Transverse colon (tissue), 4 donors: ENCODE measurements at regions not wholly inside any gene's neighbourhood (a gene's known extent, or its start where the extent isn't known, plus 50 kb on each side); places are given as distances from the start of the nearest gene placed in this dataset.

Experiments used
- DNase-seq: peaks from one replicate; pipeline ENCODE4 v3.0.0-alpha.2; 2019
- H3K27ac ChIP-seq, 4 donors: fragments of 200-600 bp; sonication (generic); 2 replicates each; pipeline ENCODE4 v1.5.1; 2016 to 2018; ENCODE audit warnings: inconsistent platforms in 4 of 4
- H3K27me3 ChIP-seq: fragments of 200-600 bp; sonication (generic); 2 replicates; pipeline ENCODE4 v1.5.1; 2017; ENCODE audit warnings: inconsistent platforms
- H3K36me3 ChIP-seq, 4 donors: fragments of 200-600 bp; sonication (generic); 2 replicates each; pipeline ENCODE4 v1.5.1; 2017 to 2019; ENCODE audit warnings: inconsistent platforms in 4 of 4
- H3K4me1 ChIP-seq, 4 donors: fragments of 200-600 bp; sonication (generic); 2 replicates each; pipeline ENCODE4 v1.5.1; 2017 to 2020; ENCODE audit warnings: inconsistent platforms in 4 of 4
- H3K4me3 ChIP-seq, 4 donors: fragments of 200-600 bp; sonication (generic); 1 replicate in 1 of 4; 2 replicates in 3 of 4; pipeline versions ENCODE4 v1.5.1 to v1.6.1; 2017 to 2019; ENCODE audit warnings: inconsistent platforms in 4 of 4
- H3K9me3 ChIP-seq, 2 donors: fragments of 200-600 bp; sonication (generic); 2 replicates each; pipeline ENCODE4 v1.5.1; 2017 to 2019; ENCODE audit warnings: inconsistent platforms in 2 of 2
- EP300 ChIP-seq: sonication (generic); formaldehyde crosslinking; IDR thresholded peaks from one replicate; pipeline ENCODE4 v1.6.1; 2017; ENCODE audit warnings: antibody characterized with exemption, low read depth
- POLR2A ChIP-seq: fragments of 450-650 bp; IDR thresholded peaks from one replicate; pipeline ENCODE4 v1.6.1; 2016; ENCODE audit warnings: antibody characterized with exemption, mild to moderate bottlenecking, moderate library complexity
- POLR2AphosphoS5 ChIP-seq, 3 donors: sonication (generic); formaldehyde crosslinking; IDR thresholded peaks; one replicate each; pipeline ENCODE4 v1.6.1; 2016; ENCODE audit warnings: antibody characterized with exemption in 3 of 3
- WGBS, 2 donors: methylation state at CpG; one replicate each; pipeline ENCODE4 v1.1.5; 2018; ENCODE audit warnings: low coverage in 1 of 2; 5-methylcytosine and 5-hydroxymethylcytosine counted together
- in situ Hi-C, 4 donors: fragments of 200-750 bp; cut with MboI; loops; one replicate each; pipeline versions ENCODE4 v1.15.0 to v1.15.1; 2017; ENCODE audit warnings: low sequenced_read_pairs in 3 of 4, low pct_ligation_motif_present in 1 of 4, low pct_unique_long_range_greater_than_20kb in 1 of 4
- intact Hi-C: fragments of 100-400 bp; cut with DNase I; formaldehyde crosslinking; loops from one replicate; pipeline ENCODE4 v1.15.1; 2023; ENCODE audit warnings: low total_unique reads
- TF ChIP-seq, protein P1 (sequence below), 5 experiments: fragments of 200-600 bp in 3 of 5; fragments of 450-650 bp in 2 of 5; sonication (generic) in 3 of 5; IDR thresholded peaks; 1 replicate in 2 of 5; 2 replicates in 3 of 5; pipeline ENCODE4 v1.5.1; 2016 to 2017; ENCODE audit warnings: antibody characterized with exemption in 5 of 5, inconsistent platforms in 3 of 5, mild to moderate bottlenecking in 2 of 5, moderate library complexity in 1 of 5

DNA sequence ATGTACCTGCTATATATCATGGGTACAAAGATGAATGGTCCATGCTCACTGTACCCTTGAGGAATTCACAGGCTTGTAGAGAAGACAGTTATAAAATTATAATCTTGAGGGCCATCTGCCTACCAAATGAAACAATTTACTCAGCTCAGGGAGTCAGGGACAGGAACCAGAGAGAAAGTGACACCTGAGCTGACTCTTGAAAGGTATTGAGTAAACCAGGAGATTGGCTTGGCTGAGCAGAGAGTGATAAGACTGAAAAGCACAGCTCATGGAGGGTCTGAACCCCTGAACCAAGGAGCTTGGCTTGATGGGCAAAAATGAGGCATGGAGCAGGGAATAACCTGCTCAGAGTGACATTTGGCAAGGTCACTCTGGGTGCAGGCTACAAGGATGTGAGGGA is 147.3 kb downstream of the FAM114A2 start:
- in situ Hi-C loops = no loop called here
- intact Hi-C loops = no loop called here
- no peak overlapping the region for H3K4me3 ChIP-seq
- no peak overlapping the region for H3K27ac ChIP-seq
- DNase-seq = no peak
- TF ChIP-seq EP300 (no peak), POLR2AphosphoS5 (IDR thresholded peaks at IDR 0.05) (no peak), POLR2A (no peak)
- TF ChIP-seq, protein P1, sequence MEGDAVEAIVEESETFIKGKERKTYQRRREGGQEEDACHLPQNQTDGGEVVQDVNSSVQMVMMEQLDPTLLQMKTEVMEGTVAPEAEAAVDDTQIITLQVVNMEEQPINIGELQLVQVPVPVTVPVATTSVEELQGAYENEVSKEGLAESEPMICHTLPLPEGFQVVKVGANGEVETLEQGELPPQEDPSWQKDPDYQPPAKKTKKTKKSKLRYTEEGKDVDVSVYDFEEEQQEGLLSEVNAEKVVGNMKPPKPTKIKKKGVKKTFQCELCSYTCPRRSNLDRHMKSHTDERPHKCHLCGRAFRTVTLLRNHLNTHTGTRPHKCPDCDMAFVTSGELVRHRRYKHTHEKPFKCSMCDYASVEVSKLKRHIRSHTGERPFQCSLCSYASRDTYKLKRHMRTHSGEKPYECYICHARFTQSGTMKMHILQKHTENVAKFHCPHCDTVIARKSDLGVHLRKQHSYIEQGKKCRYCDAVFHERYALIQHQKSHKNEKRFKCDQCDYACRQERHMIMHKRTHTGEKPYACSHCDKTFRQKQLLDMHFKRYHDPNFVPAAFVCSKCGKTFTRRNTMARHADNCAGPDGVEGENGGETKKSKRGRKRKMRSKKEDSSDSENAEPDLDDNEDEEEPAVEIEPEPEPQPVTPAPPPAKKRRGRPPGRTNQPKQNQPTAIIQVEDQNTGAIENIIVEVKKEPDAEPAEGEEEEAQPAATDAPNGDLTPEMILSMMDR (IDR thresholded peaks at IDR 0.05) = no peak
- H3K27me3 ChIP-seq = no peaks in the 10 kb centered on the region
- H3K4me1 ChIP-seq = no peaks in the 10 kb centered on the region
- H3K9me3 ChIP-seq = no peaks in the 10 kb centered on the region
- H3K36me3 ChIP-seq = no peaks in the 10 kb centered on the region

DNA sequence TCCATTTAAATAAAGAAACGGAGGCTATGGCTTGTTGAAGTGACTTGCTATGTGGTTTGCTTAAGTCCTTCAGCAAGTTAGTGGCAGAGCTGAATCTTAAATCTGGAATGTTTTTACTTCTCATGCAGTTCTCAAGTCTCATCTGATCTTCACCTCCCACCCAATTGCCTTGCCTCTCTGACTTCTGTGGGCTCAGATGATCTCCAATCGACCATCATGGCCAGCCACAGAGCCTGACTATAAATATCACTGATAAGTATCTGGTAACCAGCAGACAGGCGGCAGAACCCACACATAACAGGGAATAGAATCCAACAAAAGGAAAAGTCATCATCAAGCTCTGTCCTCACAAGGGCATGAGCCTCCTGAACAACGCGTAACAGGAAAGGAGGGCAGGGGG is 149.9 kb downstream of the FAM114A2 start:
- intact Hi-C loops = no loop called here
- in situ Hi-C loops = no loop called here

DNA sequence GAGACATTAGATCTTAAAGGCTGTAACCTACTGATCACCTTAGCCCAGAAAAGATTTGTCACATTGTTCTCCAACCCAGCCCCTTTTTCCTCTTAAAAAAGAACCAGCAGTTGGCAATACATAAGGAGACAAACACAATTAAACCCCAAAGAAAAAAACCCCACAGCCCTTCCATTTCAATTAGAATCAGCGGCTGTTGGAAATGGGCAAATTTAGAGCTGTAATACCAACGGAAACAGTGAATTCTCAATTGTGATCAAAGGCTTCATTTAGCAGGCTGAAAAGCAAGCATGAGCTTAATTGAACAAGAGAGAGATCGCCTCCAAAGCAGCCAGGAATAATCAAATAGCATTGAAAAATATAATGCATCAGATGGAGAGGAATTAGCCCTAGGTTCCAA is 153.6 kb downstream of the FAM114A2 start:
- Histone ChIP-seq H3K4me3 (no peak overlapping the region), H3K36me3 (no peaks in the 10 kb centered on the region), H3K27me3 (no peaks in the 10 kb centered on the region), H3K9me3 (no peaks in the 10 kb centered on the region), H3K4me1 (no peaks in the 10 kb centered on the region), H3K27ac (no peak overlapping the region)
- 66 to 75% methylated on average over 3 of the region's 3 CpGs for WGBS, 2 donors
- no peak for DNase-seq
- in situ Hi-C loops = no loop called here
- intact Hi-C loops = no loop called here
- no peak for TF ChIP-seq EP300
- no peak for TF ChIP-seq POLR2A
- no peak for TF ChIP-seq POLR2AphosphoS5 (IDR thresholded peaks at IDR 0.05)
- TF ChIP-seq, protein P1 (IDR thresholded peaks at IDR 0.05) = no peak

More for the DNA sequence above, 149.9 kb downstream of the FAM114A2 start:
- Histone ChIP-seq H3K27ac (no peak overlapping the region), H3K4me1 (no peaks in the 10 kb centered on the region), H3K4me3 (no peak overlapping the region), H3K36me3 (no peaks in the 10 kb centered on the region), H3K27me3 (no peaks in the 10 kb centered on the region), H3K9me3 (no peaks in the 10 kb centered on the region)
- DNase-seq = no peak
- 52 to 62% methylated on average over 5 of the region's 5 CpGs for WGBS, 2 donors
- TF ChIP-seq EP300 = no peak
- TF ChIP-seq POLR2AphosphoS5 (IDR thresholded peaks at IDR 0.05) = no peak
- TF ChIP-seq POLR2A = no peak
- TF ChIP-seq, protein P1 (IDR thresholded peaks at IDR 0.05) = no peak

DNA sequence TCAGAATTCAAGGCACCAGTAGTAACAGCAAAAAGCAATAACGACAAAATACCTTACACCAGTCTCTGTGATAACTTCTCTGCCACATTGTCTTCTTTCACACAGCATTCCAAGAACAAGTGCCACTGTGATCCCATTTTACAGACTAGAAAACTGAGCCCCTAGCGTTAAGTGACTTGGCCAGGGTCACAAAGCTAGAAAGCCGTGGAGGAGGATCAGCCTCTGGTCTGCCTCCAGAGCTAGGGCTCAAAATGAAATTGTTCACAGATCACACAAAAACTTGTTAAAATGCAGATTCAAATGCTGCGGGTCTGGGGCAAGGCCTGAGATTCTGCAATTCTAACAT is 154.1 kb downstream of the FAM114A2 start:
- Histone ChIP-seq H3K4me1 (no peaks in the 10 kb centered on the region), H3K9me3 (no peaks in the 10 kb centered on the region), H3K27ac (no peak overlapping the region), H3K36me3 (no peaks in the 10 kb centered on the region), H3K4me3 (no peak overlapping the region), H3K27me3 (no peaks in the 10 kb centered on the region)
- 89 to 90% methylated on average over 2 to 4 of the region's 4 CpGs for WGBS, 2 donors
- in situ Hi-C loops = no loop called here
- no peak for DNase-seq
- intact Hi-C loops = loop anchor here (5.0 kb wide), 1 partner anchor 1157 kb away; no protein-coding TSS in a partner anchor
- no peak for TF ChIP-seq EP300
- TF ChIP-seq POLR2AphosphoS5 (IDR thresholded peaks at IDR 0.05) = no peak
- TF ChIP-seq POLR2A = no peak
- TF ChIP-seq, protein P1 (IDR thresholded peaks at IDR 0.05) = no peak
